Peyer's patch (tissue), 4 donors: ENCODE measurements at regions not wholly inside any gene's neighbourhood (a gene's known extent, or its start where the extent isn't known, plus 50 kb on each side); places are given as distances from the start of the nearest gene placed in this dataset.

Experiments used
- CTCF ChIP-seq, 6 experiments: fragments of 450-650 bp in 4 of 6; fragments of 200-600 bp in 2 of 6; sonication (generic) in 1 of 6; IDR thresholded peaks; one replicate each; pipeline ENCODE4 v1.5.1; 2017 to 2019; ENCODE audit warnings: antibody characterized with exemption in 6 of 6, mild to moderate bottlenecking in 3 of 6, moderate library complexity in 1 of 6
- POLR2A ChIP-seq, 2 donors: fragments of 450-650 bp; IDR thresholded peaks; one replicate each; pipeline ENCODE4 v1.5.1; 2017; ENCODE audit warnings: antibody characterized with exemption in 2 of 2, mild to moderate bottlenecking in 2 of 2, moderate library complexity in 2 of 2

GRCh38 chr14:86310148-86310547 lies 780.2 kb downstream of the FLRT2 start:
- TF ChIP-seq CTCF (IDR thresholded peaks at IDR 0.05) (no peak), POLR2A (IDR thresholded peaks at IDR 0.05) (no peak)
